ENCODE measurements at regions not wholly inside any gene's neighbourhood (a gene's known extent, or its start where the extent isn't known, plus 50 kb on each side); places are given as distances from the start of the nearest gene placed in this dataset.

DNA sequence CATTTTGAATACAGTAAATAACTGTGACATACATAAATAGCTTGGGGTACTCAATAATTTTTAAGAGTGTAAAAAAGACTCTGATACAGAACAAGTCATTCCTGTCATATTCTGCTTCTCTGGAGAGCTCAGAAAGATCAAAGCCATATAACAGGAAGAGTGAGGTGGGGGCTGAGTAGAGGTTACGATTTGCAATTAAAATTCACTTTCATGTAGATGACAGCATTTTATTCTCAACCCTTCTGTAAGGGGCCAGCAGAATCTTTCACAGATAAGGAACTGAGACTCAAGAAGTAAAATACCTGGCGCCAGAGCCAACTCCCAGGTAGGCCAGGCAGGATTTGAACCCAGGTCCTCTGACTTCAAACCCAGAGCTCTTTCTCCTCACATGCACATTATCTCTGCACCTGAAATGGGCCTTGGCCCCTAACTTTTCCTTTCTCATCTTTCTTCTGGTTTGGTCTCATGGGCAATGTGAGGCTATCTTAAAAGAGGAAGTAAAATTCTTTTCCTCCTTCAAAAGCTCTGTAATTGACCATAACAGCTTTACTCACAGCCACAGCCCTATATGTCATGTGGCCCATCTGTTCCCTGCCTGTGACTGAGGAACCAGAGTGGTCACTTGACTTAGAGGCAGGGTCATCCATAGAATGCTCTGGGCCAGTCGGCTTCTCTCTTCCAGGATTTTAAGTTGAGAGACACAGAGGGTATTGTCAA is 80.9 kb upstream of the SYT6 start:
- Histone ChIP-seq H3K4ac (ENCODE audit: low read depth, low read length) (no peak overlapping the region), H2BK15ac (ENCODE audit: low read depth, low read length) (no peak overlapping the region), H3K9me3 (ENCODE audit: control insufficient read depth, low read depth, low read length) (no peaks in the 10 kb centered on the region), H3K9ac (ENCODE audit: extremely low read depth, insufficient read length, low read length) (no peak overlapping the region), H3K23ac (ENCODE audit: insufficient read length, low read depth, low read length) (no peak overlapping the region), H3T11ph (ENCODE audit: low read length) (no peak overlapping the region), H3K79me1 (ENCODE audit: insufficient read depth, low read depth, low read length, poor library complexity, severe bottlenecking) (no peaks in the 10 kb centered on the region), H3K4me2 (ENCODE audit: insufficient read depth, insufficient read length, low read length) (no peak overlapping the region), H3K56ac (ENCODE audit: insufficient read length, low read depth, low read length) (no peak overlapping the region), H4K8ac (replicated peaks; ENCODE audit: insufficient read length, low read depth, low read length) (no peak overlapping the region), H3K4me1 (ENCODE audit: insufficient read depth, low read length) (no peaks in the 10 kb centered on the region), H2AFZ (ENCODE audit: low read length) (no peak overlapping the region), H4K5ac (ENCODE audit: insufficient read length, low read depth, low read length) (no peak overlapping the region), H2BK120ac (ENCODE audit: low read depth, low read length, poor library complexity, severe bottlenecking) (no peak overlapping the region), H2AK5ac (ENCODE audit: insufficient read length, low read length) (no peak overlapping the region), H2BK12ac (ENCODE audit: insufficient read length, low read depth, low read length) (no peak overlapping the region), H3K79me2 (ENCODE audit: insufficient read depth, low read length) (no peaks in the 10 kb centered on the region), H4K20me1 (ENCODE audit: control insufficient read depth, insufficient read depth, insufficient read length) (no peaks in the 10 kb centered on the region), H3K14ac (ENCODE audit: insufficient read depth, low read length) (no peak overlapping the region), H2BK5ac (ENCODE audit: insufficient read length, low read length) (no peak overlapping the region), H4K91ac (ENCODE audit: insufficient read length, low read depth, low read length) (no peak overlapping the region), H3K27me3 (ENCODE audit: insufficient read depth, low read length) (no peaks in the 10 kb centered on the region; the same call in 1 of the 2 replicates), H3K18ac (ENCODE audit: insufficient read length, low read depth, low read length) (no peak overlapping the region), H3K23me2 (ENCODE audit: insufficient read length, low read depth, low read length, poor library complexity, severe bottlenecking) (no peaks in the 10 kb centered on the region), H3K27ac (ENCODE audit: insufficient read length, low read depth, low read length) (no peak overlapping the region), H2BK20ac (ENCODE audit: low read depth, low read length, poor library complexity, severe bottlenecking) (no peak overlapping the region)
- no peaks in the 10 kb centered on the region for H3K36me3 Mint-ChIP-seq (ENCODE audit: insufficient read depth in 1 of 3, low read depth in 3 of 3)
- no CpG with 5 or more reads among the region's 3 CpGs for WGBS (ENCODE audit: extremely low coverage, insufficient read length, low lambda C conversion rate)
- peaks cover 8% of the 10 kb centered on the region for H3K27me3 Mint-ChIP-seq (ENCODE audit: low read depth)
- TF ChIP-seq CTCF (conservative IDR thresholded peaks at IDR 0.05) = no peak
- peak; percentile 12 for DNase-seq
- no peak overlapping the region for H3K4me3 Mint-ChIP-seq
- H3K9me3 Mint-ChIP-seq = no peaks in the 10 kb centered on the region
- H3K4me1 Mint-ChIP-seq = peaks cover 3 to 4% of the 10 kb centered on the region in 2 experiments; a peak in 2 of 4 replicates
- no peak overlapping the region for H3K27ac Mint-ChIP-seq
